ENCODE measurements at regions not wholly inside any gene's neighbourhood (a gene's known extent, or its start where the extent isn't known, plus 50 kb on each side); places are given as distances from the start of the nearest gene placed in this dataset.

DNA sequence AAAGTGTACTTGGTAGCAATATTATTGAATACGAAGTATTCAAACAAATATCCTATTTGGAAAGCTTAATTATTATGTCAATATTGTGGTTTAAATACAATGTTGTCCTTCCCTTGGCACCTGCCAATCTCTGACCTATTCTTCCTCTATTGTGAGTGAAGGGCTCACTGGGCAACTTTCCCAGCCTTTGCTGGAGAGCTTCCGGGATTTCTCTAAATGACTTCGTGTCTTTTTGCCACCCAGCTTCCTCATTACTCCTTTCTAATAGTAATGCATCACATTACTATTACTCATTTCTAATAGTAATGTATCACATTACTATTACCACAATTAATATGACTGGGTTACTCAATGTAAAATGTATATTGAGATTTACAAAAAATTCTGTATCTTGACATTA is 880.6 kb downstream of the BRINP3 start:
- no TSS peak for BruUV-seq (replicated peaks)
- H3K4me1 ChIP-seq (ENCODE audit: insufficient read depth, low read length, poor library complexity, severe bottlenecking): no peaks in the 10 kb centered on the region
- POLR2A ChIA-PET: no interaction called here
- H3K9me2 ChIP-seq (ENCODE audit: insufficient read depth, low read length): no peaks in the 10 kb centered on the region
- CTCF ChIA-PET (ENCODE audit: unreplicated experiment): no interaction called here
- no peak overlapping the region for H3K27ac ChIP-seq (ENCODE audit: low read depth, low read length, poor library complexity, severe bottlenecking)
- H2AFZ ChIP-seq (ENCODE audit: low read length): no peak overlapping the region
- no peak overlapping the region for H3K4me2 ChIP-seq (ENCODE audit: low read length)
- intact Hi-C loops (cut with micrococcal nuclease; ENCODE audit: unreplicated experiment): no loop called here
- no peak overlapping the region for H3K4me3 ChIP-seq (ENCODE audit: low read depth, low read length, poor library complexity, severe bottlenecking)
- no peaks in the 10 kb centered on the region for H3K79me2 ChIP-seq (ENCODE audit: insufficient read depth, low read depth, low read length)
- no peaks in the 10 kb centered on the region for H3K36me3 ChIP-seq (ENCODE audit: insufficient read depth, low read length)
- no peaks in the 10 kb centered on the region for H4K20me1 ChIP-seq (ENCODE audit: insufficient read depth, low read length)
- no peaks in the 10 kb centered on the region for H3K9me3 ChIP-seq (ENCODE audit: low read length)
- TF ChIP-seq, protein P1, sequence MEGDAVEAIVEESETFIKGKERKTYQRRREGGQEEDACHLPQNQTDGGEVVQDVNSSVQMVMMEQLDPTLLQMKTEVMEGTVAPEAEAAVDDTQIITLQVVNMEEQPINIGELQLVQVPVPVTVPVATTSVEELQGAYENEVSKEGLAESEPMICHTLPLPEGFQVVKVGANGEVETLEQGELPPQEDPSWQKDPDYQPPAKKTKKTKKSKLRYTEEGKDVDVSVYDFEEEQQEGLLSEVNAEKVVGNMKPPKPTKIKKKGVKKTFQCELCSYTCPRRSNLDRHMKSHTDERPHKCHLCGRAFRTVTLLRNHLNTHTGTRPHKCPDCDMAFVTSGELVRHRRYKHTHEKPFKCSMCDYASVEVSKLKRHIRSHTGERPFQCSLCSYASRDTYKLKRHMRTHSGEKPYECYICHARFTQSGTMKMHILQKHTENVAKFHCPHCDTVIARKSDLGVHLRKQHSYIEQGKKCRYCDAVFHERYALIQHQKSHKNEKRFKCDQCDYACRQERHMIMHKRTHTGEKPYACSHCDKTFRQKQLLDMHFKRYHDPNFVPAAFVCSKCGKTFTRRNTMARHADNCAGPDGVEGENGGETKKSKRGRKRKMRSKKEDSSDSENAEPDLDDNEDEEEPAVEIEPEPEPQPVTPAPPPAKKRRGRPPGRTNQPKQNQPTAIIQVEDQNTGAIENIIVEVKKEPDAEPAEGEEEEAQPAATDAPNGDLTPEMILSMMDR (conservative IDR thresholded peaks at IDR 0.05; ENCODE audit: low read length): no peak
- TF ChIP-seq EZH2phosphoT487 (IDR thresholded peaks at IDR 0.05; ENCODE audit: borderline replicate concordance, low read depth, low read length): no peak
- no peak for DNase-seq (ENCODE audit: low spot score)

DNA sequence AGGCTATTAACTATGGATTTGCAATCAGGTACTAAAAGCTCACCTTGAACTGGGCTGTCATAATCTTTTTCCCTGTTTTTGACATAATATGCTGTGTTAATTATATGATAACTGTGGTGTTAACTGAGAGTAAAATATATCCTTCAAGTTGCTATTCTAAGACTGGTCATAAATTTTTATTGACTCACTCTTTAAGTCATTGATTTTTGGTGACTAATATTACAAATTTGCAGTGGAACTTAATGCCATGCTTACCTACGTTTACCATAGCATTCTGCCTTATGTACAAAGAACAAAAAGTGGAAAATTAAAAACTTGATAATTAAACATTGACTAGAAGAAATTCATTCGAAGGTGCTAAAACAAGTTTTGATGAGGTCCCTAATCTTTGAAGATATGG is 872.4 kb downstream of the BRINP3 start:
- ChIA-PET CTCF (ENCODE audit: unreplicated experiment) (no interaction called here), POLR2A (no interaction called here)
- H3K9me3 ChIP-seq (ENCODE audit: low read length): no peaks in the 10 kb centered on the region
- TF ChIP-seq EZH2phosphoT487 (IDR thresholded peaks at IDR 0.05; ENCODE audit: borderline replicate concordance, low read depth, low read length): no peak
- TF ChIP-seq, protein P1 (conservative IDR thresholded peaks at IDR 0.05; ENCODE audit: low read length): no peak
- no peaks in the 10 kb centered on the region for H4K20me1 ChIP-seq (ENCODE audit: insufficient read depth, low read length)
- H3K27ac ChIP-seq (ENCODE audit: low read depth, low read length, poor library complexity, severe bottlenecking): no peak overlapping the region
- H3K79me2 ChIP-seq (ENCODE audit: insufficient read depth, low read depth, low read length): no peaks in the 10 kb centered on the region
- no peaks in the 10 kb centered on the region for H3K36me3 ChIP-seq (ENCODE audit: insufficient read depth, low read length)
- no peaks in the 10 kb centered on the region for H3K9me2 ChIP-seq (ENCODE audit: insufficient read depth, low read length)
- no peaks in the 10 kb centered on the region for H3K4me1 ChIP-seq (ENCODE audit: insufficient read depth, low read length, poor library complexity, severe bottlenecking)
- no TSS peak for BruUV-seq (replicated peaks)
- no peak overlapping the region for H3K4me3 ChIP-seq (ENCODE audit: low read depth, low read length, poor library complexity, severe bottlenecking)
- H3K4me2 ChIP-seq (ENCODE audit: low read length): no peak overlapping the region
- no peak overlapping the region for H2AFZ ChIP-seq (ENCODE audit: low read length)
- intact Hi-C loops (cut with micrococcal nuclease; ENCODE audit: unreplicated experiment): no loop called here
- DNase-seq (ENCODE audit: low spot score): no peak

DNA sequence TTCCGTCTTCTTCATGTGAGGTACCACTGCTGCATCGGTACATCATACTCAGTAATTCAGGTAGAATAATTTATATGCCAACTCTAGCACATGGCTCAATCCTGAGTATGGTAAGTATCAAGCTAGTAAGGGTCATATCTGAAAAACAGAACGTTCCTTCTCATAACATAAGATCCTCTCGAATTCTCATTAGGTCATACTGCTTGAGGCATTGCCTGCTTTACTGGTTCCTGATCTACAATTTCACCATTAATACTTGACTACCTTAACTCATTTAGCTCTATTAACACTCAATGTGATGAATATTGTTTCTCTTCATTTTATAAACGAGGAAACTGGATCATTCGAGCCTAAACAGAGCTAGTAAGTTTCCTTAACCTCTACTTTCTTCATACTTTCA is 871.6 kb downstream of the BRINP3 start:
- no peak overlapping the region for H2AFZ ChIP-seq (ENCODE audit: low read length)
- intact Hi-C loops (cut with micrococcal nuclease; ENCODE audit: unreplicated experiment): no loop called here
- POLR2A ChIA-PET: no interaction called here
- H3K4me2 ChIP-seq (ENCODE audit: low read length): no peak overlapping the region
- TF ChIP-seq EZH2phosphoT487 (IDR thresholded peaks at IDR 0.05; ENCODE audit: borderline replicate concordance, low read depth, low read length): no peak
- TF ChIP-seq, protein P1 (conservative IDR thresholded peaks at IDR 0.05; ENCODE audit: low read length): no peak
- no peak for DNase-seq (ENCODE audit: low spot score)
- H3K4me1 ChIP-seq (ENCODE audit: insufficient read depth, low read length, poor library complexity, severe bottlenecking): no peaks in the 10 kb centered on the region
- no peaks in the 10 kb centered on the region for H3K9me3 ChIP-seq (ENCODE audit: low read length)
- no peak overlapping the region for H3K27ac ChIP-seq (ENCODE audit: low read depth, low read length, poor library complexity, severe bottlenecking)
- H3K4me3 ChIP-seq (ENCODE audit: low read depth, low read length, poor library complexity, severe bottlenecking): no peak overlapping the region
- BruUV-seq (replicated peaks): no TSS peak
- CTCF ChIA-PET (ENCODE audit: unreplicated experiment): no interaction called here
- no peaks in the 10 kb centered on the region for H3K36me3 ChIP-seq (ENCODE audit: insufficient read depth, low read length)
- no peaks in the 10 kb centered on the region for H3K79me2 ChIP-seq (ENCODE audit: insufficient read depth, low read depth, low read length)
- no peaks in the 10 kb centered on the region for H3K9me2 ChIP-seq (ENCODE audit: insufficient read depth, low read length)
- H4K20me1 ChIP-seq (ENCODE audit: insufficient read depth, low read length): no peaks in the 10 kb centered on the region

Data from OCI-LY7 (cell line).